ENCODE measurements at regions not wholly inside any gene's neighbourhood (a gene's known extent, or its start where the extent isn't known, plus 50 kb on each side); places are given as distances from the start of the nearest gene placed in this dataset.

DNA sequence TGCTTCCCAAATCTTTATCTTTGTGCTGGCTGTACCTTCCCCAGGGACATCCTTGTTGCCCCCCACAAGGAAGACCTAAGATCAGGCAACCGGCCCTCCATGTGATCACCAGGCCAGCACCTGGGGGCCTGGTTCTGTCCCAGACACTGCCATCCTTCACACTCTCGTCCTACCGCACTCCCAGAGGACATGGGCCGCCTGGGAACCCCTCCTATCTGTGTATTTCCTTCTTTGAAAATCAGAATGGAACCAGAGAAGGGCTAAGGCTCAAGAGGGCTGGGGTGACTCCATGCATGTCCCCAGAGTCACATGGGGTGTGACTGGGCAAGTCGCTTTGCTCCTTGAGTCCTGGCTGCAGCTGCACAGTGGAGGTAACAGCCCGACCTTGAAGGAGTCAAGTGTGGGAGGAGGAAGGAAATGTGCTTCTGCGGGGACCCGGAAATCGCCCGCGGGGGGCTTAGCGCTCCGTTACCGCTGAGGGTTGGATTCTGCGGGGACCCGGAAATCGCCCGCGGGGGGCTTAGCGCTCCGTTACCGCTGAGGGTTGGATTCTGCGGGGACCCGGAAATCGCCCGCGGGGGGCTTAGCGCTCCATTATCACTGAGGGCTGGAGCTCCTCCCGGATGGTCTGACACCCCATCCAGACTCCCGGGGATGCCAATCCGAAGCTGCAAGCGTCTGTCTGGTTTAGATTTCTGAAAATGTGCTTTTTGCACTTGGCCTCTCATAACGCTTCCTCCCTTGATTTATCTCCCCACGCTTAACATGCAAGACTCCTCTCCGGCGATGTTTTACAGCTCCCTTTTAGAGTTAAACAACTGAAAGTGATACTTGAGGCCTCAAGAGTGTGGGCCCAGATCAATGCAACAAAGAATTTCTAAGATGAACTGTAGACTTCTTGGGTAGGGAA lies 278.9 kb downstream of the NPHP4 start:
- TF ChIP-seq YY1 (IDR thresholded peaks at IDR 0.05; ENCODE audit: low read depth) (no peak), TAF1 (IDR thresholded peaks at IDR 0.05; ENCODE audit: low read depth) (no peak), NFIC (IDR thresholded peaks at IDR 0.05) (no peak), EP300 (IDR thresholded peaks at IDR 0.05; ENCODE audit: borderline replicate concordance) (no peak), RAD21 (IDR thresholded peaks at IDR 0.05; ENCODE audit: low read depth) (no peak), CEBPB (IDR thresholded peaks at IDR 0.05) (no peak), TEAD4 (IDR thresholded peaks at IDR 0.05) (no peak), TCF12 (IDR thresholded peaks at IDR 0.05; ENCODE audit: low read depth) (no peak)
- TF ChIP-seq, protein P1, sequence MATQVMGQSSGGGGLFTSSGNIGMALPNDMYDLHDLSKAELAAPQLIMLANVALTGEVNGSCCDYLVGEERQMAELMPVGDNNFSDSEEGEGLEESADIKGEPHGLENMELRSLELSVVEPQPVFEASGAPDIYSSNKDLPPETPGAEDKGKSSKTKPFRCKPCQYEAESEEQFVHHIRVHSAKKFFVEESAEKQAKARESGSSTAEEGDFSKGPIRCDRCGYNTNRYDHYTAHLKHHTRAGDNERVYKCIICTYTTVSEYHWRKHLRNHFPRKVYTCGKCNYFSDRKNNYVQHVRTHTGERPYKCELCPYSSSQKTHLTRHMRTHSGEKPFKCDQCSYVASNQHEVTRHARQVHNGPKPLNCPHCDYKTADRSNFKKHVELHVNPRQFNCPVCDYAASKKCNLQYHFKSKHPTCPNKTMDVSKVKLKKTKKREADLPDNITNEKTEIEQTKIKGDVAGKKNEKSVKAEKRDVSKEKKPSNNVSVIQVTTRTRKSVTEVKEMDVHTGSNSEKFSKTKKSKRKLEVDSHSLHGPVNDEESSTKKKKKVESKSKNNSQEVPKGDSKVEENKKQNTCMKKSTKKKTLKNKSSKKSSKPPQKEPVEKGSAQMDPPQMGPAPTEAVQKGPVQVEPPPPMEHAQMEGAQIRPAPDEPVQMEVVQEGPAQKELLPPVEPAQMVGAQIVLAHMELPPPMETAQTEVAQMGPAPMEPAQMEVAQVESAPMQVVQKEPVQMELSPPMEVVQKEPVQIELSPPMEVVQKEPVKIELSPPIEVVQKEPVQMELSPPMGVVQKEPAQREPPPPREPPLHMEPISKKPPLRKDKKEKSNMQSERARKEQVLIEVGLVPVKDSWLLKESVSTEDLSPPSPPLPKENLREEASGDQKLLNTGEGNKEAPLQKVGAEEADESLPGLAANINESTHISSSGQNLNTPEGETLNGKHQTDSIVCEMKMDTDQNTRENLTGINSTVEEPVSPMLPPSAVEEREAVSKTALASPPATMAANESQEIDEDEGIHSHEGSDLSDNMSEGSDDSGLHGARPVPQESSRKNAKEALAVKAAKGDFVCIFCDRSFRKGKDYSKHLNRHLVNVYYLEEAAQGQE (IDR thresholded peaks at IDR 0.05; ENCODE audit: low read depth), result no peak

Measured in Ishikawa (cell line).